ENCODE measurements at regions not wholly inside any gene's neighbourhood (a gene's known extent, or its start where the extent isn't known, plus 50 kb on each side); places are given as distances from the start of the nearest gene placed in this dataset.
A peak's percentile ranks its signal among the peaks of the same experiment; 100 is the strongest.

DNA sequence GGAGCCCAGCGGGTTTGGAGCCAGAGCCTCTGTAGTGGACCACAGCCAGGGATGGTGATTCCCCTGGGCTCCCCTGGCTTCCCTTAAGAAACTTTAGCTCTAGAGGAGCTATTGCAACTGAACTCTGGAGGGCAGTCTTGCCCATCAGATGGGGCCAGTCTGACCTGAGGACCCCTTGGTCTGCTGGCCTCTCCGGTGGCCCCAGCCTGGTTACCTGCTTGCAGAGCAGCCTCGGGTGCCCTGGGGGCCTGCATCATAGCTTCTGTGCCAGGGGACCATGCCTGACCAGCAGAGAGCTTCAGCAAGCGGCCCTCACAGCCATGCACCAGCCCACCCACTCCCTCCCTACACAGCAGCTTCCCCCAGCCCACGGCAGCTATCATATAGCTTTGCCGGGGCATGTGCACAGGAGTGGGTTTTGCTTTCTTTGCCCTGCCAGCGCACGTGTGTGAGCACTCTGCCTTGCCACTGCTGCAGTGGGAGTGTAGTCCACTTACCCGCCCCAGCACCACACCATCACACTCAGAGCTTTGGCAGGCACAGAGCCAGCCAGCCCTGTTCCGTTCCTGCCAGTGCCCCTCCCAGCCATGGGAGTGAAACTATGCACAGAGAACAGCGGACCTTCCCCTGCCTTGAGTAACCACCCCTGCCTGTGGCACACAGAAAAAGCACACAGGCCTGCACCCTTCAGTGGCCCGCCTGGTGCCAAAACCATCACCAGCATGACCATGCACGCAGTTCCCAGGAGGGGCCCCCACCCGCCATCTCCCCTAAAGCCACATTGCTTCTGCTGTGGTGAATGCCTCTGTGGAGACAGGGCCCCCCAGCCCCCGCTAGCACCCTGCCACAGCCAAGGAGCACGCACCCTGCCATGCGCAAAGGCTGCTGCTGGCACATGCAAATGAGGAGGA, 442.9 kb upstream of the NEGR1 start:
- no peak overlapping the region for H3K27ac ChIP-seq
- 62 to 70% methylated on average over 17 of the region's 17 CpGs for WGBS, 2 donors
- no peaks in the 10 kb centered on the region for H3K36me3 ChIP-seq
- TF ChIP-seq, protein P1, sequence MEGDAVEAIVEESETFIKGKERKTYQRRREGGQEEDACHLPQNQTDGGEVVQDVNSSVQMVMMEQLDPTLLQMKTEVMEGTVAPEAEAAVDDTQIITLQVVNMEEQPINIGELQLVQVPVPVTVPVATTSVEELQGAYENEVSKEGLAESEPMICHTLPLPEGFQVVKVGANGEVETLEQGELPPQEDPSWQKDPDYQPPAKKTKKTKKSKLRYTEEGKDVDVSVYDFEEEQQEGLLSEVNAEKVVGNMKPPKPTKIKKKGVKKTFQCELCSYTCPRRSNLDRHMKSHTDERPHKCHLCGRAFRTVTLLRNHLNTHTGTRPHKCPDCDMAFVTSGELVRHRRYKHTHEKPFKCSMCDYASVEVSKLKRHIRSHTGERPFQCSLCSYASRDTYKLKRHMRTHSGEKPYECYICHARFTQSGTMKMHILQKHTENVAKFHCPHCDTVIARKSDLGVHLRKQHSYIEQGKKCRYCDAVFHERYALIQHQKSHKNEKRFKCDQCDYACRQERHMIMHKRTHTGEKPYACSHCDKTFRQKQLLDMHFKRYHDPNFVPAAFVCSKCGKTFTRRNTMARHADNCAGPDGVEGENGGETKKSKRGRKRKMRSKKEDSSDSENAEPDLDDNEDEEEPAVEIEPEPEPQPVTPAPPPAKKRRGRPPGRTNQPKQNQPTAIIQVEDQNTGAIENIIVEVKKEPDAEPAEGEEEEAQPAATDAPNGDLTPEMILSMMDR (IDR thresholded peaks at IDR 0.05): no peak
- H3K4me3 ChIP-seq: no peak overlapping the region
- peaks cover 0 to 5% (median 0%) of the 10 kb centered on the region in 7 donors for H3K27me3 ChIP-seq
- ATAC-seq: peak in 1 of 8 donors; percentile 10
- intact Hi-C loops (cut with DNase I): no loop called here
- no peak for DNase-seq
- H3K4me1 ChIP-seq: no peaks in the 10 kb centered on the region
- H3K9me3 ChIP-seq: peaks cover 0 to 21% (median 2%) of the 10 kb centered on the region in 11 donors

DNA sequence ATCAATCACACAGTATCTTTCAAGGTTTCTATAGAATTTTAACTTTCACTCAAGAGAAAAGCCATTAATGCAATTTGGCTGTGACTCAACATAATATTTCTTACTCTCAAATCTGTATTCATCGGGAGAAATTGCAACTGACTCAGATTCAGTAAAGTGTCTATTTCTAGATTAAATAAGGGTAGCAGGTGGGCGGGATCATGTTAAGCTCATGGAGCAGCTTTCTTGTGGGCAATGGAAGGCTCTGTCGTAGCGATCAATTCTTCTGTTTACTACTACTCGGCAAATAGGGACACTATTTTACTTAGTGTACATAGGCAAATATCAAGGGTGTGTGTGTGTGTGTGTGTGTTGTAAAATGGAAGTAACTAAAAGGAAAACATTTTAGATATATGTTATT, 423.6 kb upstream of the NEGR1 start:
- no peak for DNase-seq
- 93 to 94% methylated on average over 5 of the region's 5 CpGs for WGBS, 2 donors
- Histone ChIP-seq H3K27ac (no peak overlapping the region), H3K9me3 (no peaks in the 10 kb centered on the region), H3K4me3 (no peak overlapping the region), H3K4me1 (no peaks in the 10 kb centered on the region), H3K27me3 (no peaks in the 10 kb centered on the region), H3K36me3 (no peaks in the 10 kb centered on the region)
- ATAC-seq: no peak
- intact Hi-C loops (cut with DNase I): no loop called here
- TF ChIP-seq, protein P1 (IDR thresholded peaks at IDR 0.05): no peak

DNA sequence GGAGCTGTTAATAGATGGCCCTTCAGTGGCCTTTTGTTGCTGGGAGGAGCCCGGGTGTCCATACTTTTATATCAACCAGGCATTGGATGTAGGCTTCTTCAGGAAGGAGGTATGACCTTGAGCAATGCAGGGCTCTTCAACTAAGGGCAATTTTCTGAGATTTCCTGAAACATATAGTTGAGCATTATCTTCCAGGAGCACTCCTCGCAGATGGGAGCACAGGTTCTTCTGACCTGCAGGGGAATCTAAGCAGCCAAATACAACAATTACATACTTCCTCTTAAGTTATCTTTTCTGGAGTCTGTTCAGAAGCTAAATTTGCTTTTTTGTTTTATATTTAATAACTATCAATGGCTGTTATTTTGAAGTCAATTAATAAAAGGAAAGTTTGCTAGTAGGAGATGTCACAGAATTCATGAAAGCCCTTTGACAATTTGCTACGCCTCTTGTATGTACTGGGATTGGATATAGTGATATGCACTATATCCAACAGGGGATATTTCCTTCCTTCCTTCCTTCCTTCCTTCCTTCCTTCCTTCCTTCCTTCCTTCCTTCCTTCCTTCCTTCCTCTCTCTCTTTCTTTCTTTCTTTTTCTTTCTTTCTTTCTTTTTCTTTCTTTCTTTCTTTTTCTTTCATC, 422.6 kb upstream of the NEGR1 start:
- intact Hi-C loops (cut with DNase I): no loop called here
- H3K27me3 ChIP-seq: no peaks in the 10 kb centered on the region
- no peak for DNase-seq
- no peaks in the 10 kb centered on the region for H3K4me1 ChIP-seq
- TF ChIP-seq, protein P1 (IDR thresholded peaks at IDR 0.05): no peak
- H3K4me3 ChIP-seq: no peak overlapping the region
- ATAC-seq: no peak
- no peak overlapping the region for H3K27ac ChIP-seq
- no peaks in the 10 kb centered on the region for H3K9me3 ChIP-seq
- 80 to 84% methylated on average over 3 of the region's 3 CpGs for WGBS, 2 donors
- H3K36me3 ChIP-seq: no peaks in the 10 kb centered on the region

DNA sequence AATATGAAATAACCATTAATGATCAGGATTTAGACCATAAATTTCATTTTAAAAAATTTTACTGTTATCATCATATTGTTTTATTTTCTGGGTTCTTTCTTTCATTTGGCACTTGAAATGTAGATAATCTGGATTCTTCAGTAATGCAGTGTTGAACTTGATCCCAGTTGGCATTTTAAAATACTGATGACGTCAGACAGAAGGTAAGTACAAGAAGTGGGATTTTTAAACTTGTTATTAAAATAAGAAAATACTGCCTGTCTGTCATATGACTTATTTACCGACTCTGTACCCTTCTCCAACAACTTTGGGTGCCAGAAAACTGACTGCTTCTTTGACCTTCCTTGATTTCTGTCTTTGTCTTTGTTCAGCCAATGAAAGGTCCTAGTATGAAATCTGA, 415.1 kb upstream of the NEGR1 start:
- TF ChIP-seq, protein P1 (IDR thresholded peaks at IDR 0.05): no peak
- ATAC-seq (no peak), DNase-seq (no peak)
- Histone ChIP-seq H3K27ac (no peak overlapping the region), H3K36me3 (no peaks in the 10 kb centered on the region), H3K9me3 (peaks cover 0 to 21% (median 8%) of the 10 kb centered on the region in 11 donors), H3K4me1 (no peaks in the 10 kb centered on the region), H3K4me3 (no peak overlapping the region), H3K27me3 (no peaks in the 10 kb centered on the region)
- 70 to 74% methylated on average over 2 of the region's 2 CpGs for WGBS, 2 donors
- intact Hi-C loops (cut with DNase I): no loop called here
